GM23338 (cell line): ENCODE measurements at regions not wholly inside any gene's neighbourhood (a gene's known extent, or its start where the extent isn't known, plus 50 kb on each side); places are given as distances from the start of the nearest gene placed in this dataset.

Experiments
- ATAC-seq: fragments of 200-7000 bp; cut with Tn5 transposase; 3 replicates; pipeline ENCODE4 v1.9.1; 2020
- DNase-seq: peaks from one replicate; pipeline ENCODE4 v3.0.0-alpha.2; 2015; ENCODE audit warnings: low spot score
- H2AFZ ChIP-seq: fragments of 200-600 bp; sonication (generic); 2 replicates; pipeline ENCODE4 v1.8.0; 2016; ENCODE audit warnings: antibody characterized with exemption, mild to moderate bottlenecking, moderate library complexity
- H3F3A ChIP-seq: fragments of 200-600 bp; sonication (generic); replicated peaks from 2 replicates; pipeline ENCODE4 v1.8.0; 2017; ENCODE audit warnings: antibody characterized with exemption, mixed run types, low read depth
- H3K27ac ChIP-seq: fragments of 200-600 bp; sonication (generic); 2 replicates; pipeline ENCODE4 v1.6.1; 2016; ENCODE audit warnings: low read depth
- H3K27me3 ChIP-seq: fragments of 200-600 bp; sonication (generic); 2 replicates; pipeline ENCODE4 v1.8.0; 2016; ENCODE audit warnings: mild to moderate bottlenecking, mixed run types, moderate library complexity; ENCODE audit not compliant: insufficient read depth
- H3K36me3 ChIP-seq: fragments of 200-600 bp; sonication (generic); 2 replicates; pipeline ENCODE4 v1.8.0; 2016; ENCODE audit warnings: mild to moderate bottlenecking; ENCODE audit not compliant: insufficient read depth
- H3K4me1 ChIP-seq: fragments of 200-600 bp; sonication (generic); 2 replicates; pipeline ENCODE4 v1.8.0; 2016; ENCODE audit warnings: mild to moderate bottlenecking, moderate library complexity; ENCODE audit not compliant: insufficient read depth
- H3K4me2 ChIP-seq: fragments of 200-600 bp; sonication (generic); 2 replicates; pipeline ENCODE4 v1.7.1; 2017; ENCODE audit warnings: mixed run types
- H3K4me3 ChIP-seq: fragments of 200-600 bp; sonication (generic); 2 replicates; pipeline ENCODE4 v1.6.1; 2016; ENCODE audit warnings: mixed run types
- H3K79me2 ChIP-seq: fragments of 200-600 bp; sonication (generic); replicated peaks from 2 replicates; pipeline ENCODE4 v1.8.0; 2017; ENCODE audit warnings: mild to moderate bottlenecking; ENCODE audit not compliant: insufficient read depth
- H3K9me2 ChIP-seq: fragments of 200-600 bp; sonication (generic); 2 replicates; pipeline ENCODE4 v1.8.0; 2017; ENCODE audit not compliant: insufficient read depth
- H4K20me1 ChIP-seq: fragments of 200-600 bp; sonication (generic); replicated peaks from 2 replicates; pipeline ENCODE4 v1.8.0; 2017; ENCODE audit warnings: mild to moderate bottlenecking; ENCODE audit not compliant: insufficient read depth
- H3K27ac Mint-ChIP-seq: 2 replicates; pipeline ENCODE4 v1.8.0; 2020; ENCODE audit warnings: inconsistent platforms, mild to moderate bottlenecking, moderate library complexity, mixed read lengths
- H3K27me3 Mint-ChIP-seq: 3 replicates; pipeline ENCODE4 v1.8.0; 2022; ENCODE audit warnings: low read depth, mild to moderate bottlenecking, moderate library complexity, mixed read lengths, inconsistent platforms; ENCODE audit not compliant: insufficient read depth, poor library complexity
- H3K36me3 Mint-ChIP-seq: 3 replicates; pipeline ENCODE4 v1.8.0; 2021; ENCODE audit warnings: low read depth, mild to moderate bottlenecking, inconsistent platforms, moderate library complexity, mixed read lengths
- H3K4me1 Mint-ChIP-seq: 3 replicates; pipeline ENCODE4 v1.8.0; 2020; ENCODE audit warnings: mild to moderate bottlenecking, inconsistent platforms, mixed read lengths
- H3K4me3 Mint-ChIP-seq: 3 replicates; pipeline ENCODE4 v1.8.0; 2021; ENCODE audit warnings: moderate library complexity, mild to moderate bottlenecking, inconsistent platforms, mixed read lengths
- H3K9me3 Mint-ChIP-seq: 3 replicates; pipeline ENCODE4 v1.8.0; 2020; ENCODE audit warnings: moderate library complexity, mild to moderate bottlenecking, inconsistent platforms, mixed read lengths
- CREB1 ChIP-seq: fragments of 250-450 bp; sonication (Bioruptor Pico); IDR thresholded peaks from 2 replicates; pipeline ENCODE4 v1.5.0; 2020; ENCODE audit warnings: low read depth, mild to moderate bottlenecking, moderate library complexity
- CTCF ChIP-seq, 2 experiments: fragments of 200-600 bp in 1 of 2; sonication (generic) in 1 of 2; conservative IDR thresholded peaks; 2 replicates each; pipeline versions ENCODE4 v1.5.1 to v1.6.1; 2016 to 2017; ENCODE audit warnings: antibody characterized with exemption in 2 of 2, low read depth in 2 of 2, mild to moderate bottlenecking in 2 of 2, moderate library complexity in 1 of 2
- EZH2 ChIP-seq: fragments of 200-600 bp; sonication (generic); IDR thresholded peaks from one replicate; pipeline ENCODE4 v1.8.0; 2017; ENCODE audit warnings: antibody characterized with exemption, mild to moderate bottlenecking, low read depth; ENCODE audit not compliant: unreplicated experiment
- EZH2phosphoT487 ChIP-seq: fragments of 200-600 bp; sonication (generic); IDR thresholded peaks from one replicate; pipeline ENCODE4 v1.8.1; 2018; ENCODE audit warnings: antibody characterized with exemption; ENCODE audit not compliant: unreplicated experiment
- JUNB ChIP-seq: IDR thresholded peaks from one replicate; pipeline ENCODE4 v1.6.1; 2016; ENCODE audit warnings: antibody characterized with exemption; ENCODE audit not compliant: unreplicated experiment
- NANOG ChIP-seq: IDR thresholded peaks from 2 replicates; pipeline ENCODE4 v1.6.1; 2016; ENCODE audit warnings: antibody characterized with exemption, borderline replicate concordance
- POLR2AphosphoS5 ChIP-seq: IDR thresholded peaks from 2 replicates; pipeline ENCODE4 v1.6.1; 2016; ENCODE audit warnings: antibody characterized with exemption, low read depth
- STAT1 ChIP-seq: IDR thresholded peaks from one replicate; pipeline ENCODE4 v1.6.1; 2016; ENCODE audit warnings: antibody characterized with exemption; ENCODE audit not compliant: unreplicated experiment
- ZNF114 ChIP-seq: fragments of 250-450 bp; sonication (Bioruptor Pico); IDR thresholded peaks from 2 replicates; pipeline ENCODE4 v1.5.0; 2020; ENCODE audit warnings: mild to moderate bottlenecking, moderate library complexity
- ZNF331 ChIP-seq: fragments of 250-450 bp; sonication (Bioruptor Pico); IDR thresholded peaks from 2 replicates; pipeline ENCODE4 v1.5.0; 2020; ENCODE audit warnings: low read depth, mild to moderate bottlenecking, moderate library complexity
- TF ChIP-seq, protein P1 (sequence below): IDR thresholded peaks from 2 replicates; pipeline ENCODE4 v1.6.1; 2016; ENCODE audit warnings: antibody characterized with exemption
- TF ChIP-seq, protein P2 (sequence below): fragments of 250-450 bp; sonication (Bioruptor Pico); IDR thresholded peaks from 2 replicates; pipeline ENCODE4 v1.5.0; 2020; ENCODE audit warnings: mild to moderate bottlenecking, moderate library complexity
- TF ChIP-seq, protein P3 (sequence below): IDR thresholded peaks from one replicate; pipeline ENCODE4 v1.6.1; 2018; ENCODE audit warnings: antibody characterized with exemption; ENCODE audit not compliant: unreplicated experiment

DNA sequence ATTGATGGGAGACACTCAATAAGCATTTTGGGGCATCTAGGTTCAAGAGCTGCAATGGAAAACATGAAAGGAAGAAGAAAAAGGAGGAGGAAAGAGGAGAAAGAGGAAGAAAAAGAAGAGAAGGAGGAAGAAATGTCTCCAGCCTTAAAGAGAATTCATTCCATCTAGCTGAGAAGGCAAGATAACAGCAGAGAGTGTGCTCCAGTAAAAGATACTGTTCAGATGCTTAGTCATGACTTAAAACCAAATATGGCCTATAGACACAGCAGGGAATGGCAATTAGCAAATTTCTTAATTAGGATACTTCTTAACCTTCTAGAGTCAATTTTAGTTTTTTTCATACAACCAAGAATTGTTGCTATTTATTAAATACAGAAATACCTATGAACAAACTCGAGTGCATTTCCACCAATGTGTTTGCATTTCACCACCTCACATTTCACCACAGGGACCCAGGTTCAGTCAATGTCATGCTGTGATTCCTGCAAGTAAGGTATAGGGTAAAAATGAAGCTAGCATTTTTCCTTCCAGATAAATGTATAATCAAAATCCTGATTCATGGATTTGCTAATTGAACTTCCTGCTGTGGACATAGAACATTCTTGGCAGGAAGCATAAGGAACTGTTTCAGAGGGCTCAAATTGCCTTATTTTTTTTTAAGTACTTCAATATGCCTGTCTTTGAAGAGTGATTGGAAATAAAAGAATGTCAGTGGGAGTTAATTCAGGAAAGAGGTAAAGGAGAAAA lies 177.8 kb downstream of the RPS29 start:
- H3K4me3 ChIP-seq: no peak overlapping the region
- DNase-seq (no peak), ATAC-seq (no peak)
- Mint-ChIP-seq H3K9me3 (no peaks in the 10 kb centered on the region), H3K27me3 (no peaks in the 10 kb centered on the region), H3K4me3 (no peak overlapping the region), H3K36me3 (no peaks in the 10 kb centered on the region), H3K27ac (no peak overlapping the region), H3K4me1 (peaks cover 13% of the 10 kb centered on the region)
- 0 out of 2 replicates have a peak, but pooled peaks cover 7% of the 10 kb centered on the region for H3K9me2 ChIP-seq
- no peaks in the 10 kb centered on the region for H3K36me3 ChIP-seq
- H3K79me2 ChIP-seq: no peaks in the 10 kb centered on the region
- no peak overlapping the region for H2AFZ ChIP-seq
- no peak overlapping the region for H3K27ac ChIP-seq
- peaks cover 13% of the 10 kb centered on the region; the same call in 1 of the 2 replicates for H3K4me1 ChIP-seq
- no peaks in the 10 kb centered on the region for H3F3A ChIP-seq
- no peaks in the 10 kb centered on the region for H3K27me3 ChIP-seq
- no peak overlapping the region for H3K4me2 ChIP-seq
- TF ChIP-seq STAT1 (no peak), NANOG (no peak), JUNB (no peak), POLR2AphosphoS5 (no peak), CTCF (conservative IDR thresholded peaks at IDR 0.05; ENCODE audit: low read depth in 2 of 2) (no peak), CREB1 (no peak), EZH2 (no peak), ZNF331 (CRISPR knock-in tag) (no peak), ZNF114 (CRISPR knock-in tag) (no peak), EZH2phosphoT487 (no peak)
- TF ChIP-seq, protein P1, sequence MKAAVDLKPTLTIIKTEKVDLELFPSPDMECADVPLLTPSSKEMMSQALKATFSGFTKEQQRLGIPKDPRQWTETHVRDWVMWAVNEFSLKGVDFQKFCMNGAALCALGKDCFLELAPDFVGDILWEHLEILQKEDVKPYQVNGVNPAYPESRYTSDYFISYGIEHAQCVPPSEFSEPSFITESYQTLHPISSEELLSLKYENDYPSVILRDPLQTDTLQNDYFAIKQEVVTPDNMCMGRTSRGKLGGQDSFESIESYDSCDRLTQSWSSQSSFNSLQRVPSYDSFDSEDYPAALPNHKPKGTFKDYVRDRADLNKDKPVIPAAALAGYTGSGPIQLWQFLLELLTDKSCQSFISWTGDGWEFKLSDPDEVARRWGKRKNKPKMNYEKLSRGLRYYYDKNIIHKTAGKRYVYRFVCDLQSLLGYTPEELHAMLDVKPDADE: no peak
- TF ChIP-seq, protein P2, sequence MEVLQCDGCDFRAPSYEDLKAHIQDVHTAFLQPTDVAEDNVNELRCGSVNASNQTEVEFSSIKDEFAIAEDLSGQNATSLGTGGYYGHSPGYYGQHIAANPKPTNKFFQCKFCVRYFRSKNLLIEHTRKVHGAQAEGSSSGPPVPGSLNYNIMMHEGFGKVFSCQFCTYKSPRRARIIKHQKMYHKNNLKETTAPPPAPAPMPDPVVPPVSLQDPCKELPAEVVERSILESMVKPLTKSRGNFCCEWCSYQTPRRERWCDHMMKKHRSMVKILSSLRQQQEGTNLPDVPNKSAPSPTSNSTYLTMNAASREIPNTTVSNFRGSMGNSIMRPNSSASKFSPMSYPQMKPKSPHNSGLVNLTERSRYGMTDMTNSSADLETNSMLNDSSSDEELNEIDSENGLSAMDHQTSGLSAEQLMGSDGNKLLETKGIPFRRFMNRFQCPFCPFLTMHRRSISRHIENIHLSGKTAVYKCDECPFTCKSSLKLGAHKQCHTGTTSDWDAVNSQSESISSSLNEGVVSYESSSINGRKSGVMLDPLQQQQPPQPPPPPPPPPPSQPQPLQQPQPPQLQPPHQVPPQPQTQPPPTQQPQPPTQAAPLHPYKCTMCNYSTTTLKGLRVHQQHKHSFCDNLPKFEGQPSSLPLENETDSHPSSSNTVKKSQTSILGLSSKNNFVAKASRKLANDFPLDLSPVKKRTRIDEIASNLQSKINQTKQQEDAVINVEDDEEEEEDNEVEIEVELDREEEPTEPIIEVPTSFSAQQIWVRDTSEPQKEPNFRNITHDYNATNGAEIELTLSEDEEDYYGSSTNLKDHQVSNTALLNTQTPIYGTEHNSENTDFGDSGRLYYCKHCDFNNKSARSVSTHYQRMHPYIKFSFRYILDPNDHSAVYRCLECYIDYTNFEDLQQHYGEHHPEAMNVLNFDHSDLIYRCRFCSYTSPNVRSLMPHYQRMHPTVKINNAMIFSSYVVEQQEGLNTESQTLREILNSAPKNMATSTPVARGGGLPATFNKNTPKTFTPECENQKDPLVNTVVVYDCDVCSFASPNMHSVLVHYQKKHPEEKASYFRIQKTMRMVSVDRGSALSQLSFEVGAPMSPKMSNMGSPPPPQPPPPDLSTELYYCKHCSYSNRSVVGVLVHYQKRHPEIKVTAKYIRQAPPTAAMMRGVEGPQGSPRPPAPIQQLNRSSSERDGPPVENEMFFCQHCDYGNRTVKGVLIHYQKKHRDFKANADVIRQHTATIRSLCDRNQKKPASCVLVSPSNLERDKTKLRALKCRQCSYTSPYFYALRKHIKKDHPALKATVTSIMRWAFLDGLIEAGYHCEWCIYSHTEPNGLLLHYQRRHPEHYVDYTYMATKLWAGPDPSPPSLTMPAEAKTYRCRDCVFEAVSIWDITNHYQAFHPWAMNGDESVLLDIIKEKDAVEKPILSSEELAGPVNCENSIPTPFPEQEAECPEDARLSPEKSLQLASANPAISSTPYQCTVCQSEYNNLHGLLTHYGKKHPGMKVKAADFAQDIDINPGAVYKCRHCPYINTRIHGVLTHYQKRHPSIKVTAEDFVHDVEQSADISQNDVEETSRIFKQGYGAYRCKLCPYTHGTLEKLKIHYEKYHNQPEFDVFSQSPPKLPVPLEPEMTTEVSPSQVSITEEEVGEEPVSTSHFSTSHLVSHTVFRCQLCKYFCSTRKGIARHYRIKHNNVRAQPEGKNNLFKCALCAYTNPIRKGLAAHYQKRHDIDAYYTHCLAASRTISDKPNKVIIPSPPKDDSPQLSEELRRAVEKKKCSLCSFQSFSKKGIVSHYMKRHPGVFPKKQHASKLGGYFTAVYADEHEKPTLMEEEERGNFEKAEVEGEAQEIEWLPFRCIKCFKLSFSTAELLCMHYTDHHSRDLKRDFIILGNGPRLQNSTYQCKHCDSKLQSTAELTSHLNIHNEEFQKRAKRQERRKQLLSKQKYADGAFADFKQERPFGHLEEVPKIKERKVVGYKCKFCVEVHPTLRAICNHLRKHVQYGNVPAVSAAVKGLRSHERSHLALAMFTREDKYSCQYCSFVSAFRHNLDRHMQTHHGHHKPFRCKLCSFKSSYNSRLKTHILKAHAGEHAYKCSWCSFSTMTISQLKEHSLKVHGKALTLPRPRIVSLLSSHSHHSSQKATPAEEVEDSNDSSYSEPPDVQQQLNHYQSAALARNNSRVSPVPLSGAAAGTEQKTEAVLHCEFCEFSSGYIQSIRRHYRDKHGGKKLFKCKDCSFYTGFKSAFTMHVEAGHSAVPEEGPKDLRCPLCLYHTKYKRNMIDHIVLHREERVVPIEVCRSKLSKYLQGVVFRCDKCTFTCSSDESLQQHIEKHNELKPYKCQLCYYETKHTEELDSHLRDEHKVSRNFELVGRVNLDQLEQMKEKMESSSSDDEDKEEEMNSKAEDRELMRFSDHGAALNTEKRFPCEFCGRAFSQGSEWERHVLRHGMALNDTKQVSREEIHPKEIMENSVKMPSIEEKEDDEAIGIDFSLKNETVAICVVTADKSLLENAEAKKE (CRISPR knock-in tag): no peak
- TF ChIP-seq, protein P3, sequence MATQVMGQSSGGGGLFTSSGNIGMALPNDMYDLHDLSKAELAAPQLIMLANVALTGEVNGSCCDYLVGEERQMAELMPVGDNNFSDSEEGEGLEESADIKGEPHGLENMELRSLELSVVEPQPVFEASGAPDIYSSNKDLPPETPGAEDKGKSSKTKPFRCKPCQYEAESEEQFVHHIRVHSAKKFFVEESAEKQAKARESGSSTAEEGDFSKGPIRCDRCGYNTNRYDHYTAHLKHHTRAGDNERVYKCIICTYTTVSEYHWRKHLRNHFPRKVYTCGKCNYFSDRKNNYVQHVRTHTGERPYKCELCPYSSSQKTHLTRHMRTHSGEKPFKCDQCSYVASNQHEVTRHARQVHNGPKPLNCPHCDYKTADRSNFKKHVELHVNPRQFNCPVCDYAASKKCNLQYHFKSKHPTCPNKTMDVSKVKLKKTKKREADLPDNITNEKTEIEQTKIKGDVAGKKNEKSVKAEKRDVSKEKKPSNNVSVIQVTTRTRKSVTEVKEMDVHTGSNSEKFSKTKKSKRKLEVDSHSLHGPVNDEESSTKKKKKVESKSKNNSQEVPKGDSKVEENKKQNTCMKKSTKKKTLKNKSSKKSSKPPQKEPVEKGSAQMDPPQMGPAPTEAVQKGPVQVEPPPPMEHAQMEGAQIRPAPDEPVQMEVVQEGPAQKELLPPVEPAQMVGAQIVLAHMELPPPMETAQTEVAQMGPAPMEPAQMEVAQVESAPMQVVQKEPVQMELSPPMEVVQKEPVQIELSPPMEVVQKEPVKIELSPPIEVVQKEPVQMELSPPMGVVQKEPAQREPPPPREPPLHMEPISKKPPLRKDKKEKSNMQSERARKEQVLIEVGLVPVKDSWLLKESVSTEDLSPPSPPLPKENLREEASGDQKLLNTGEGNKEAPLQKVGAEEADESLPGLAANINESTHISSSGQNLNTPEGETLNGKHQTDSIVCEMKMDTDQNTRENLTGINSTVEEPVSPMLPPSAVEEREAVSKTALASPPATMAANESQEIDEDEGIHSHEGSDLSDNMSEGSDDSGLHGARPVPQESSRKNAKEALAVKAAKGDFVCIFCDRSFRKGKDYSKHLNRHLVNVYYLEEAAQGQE: no peak
- no peaks in the 10 kb centered on the region for H4K20me1 ChIP-seq
